Ramos (cell line): ENCODE measurements at regions not wholly inside any gene's neighbourhood (a gene's known extent, or its start where the extent isn't known, plus 50 kb on each side); places are given as distances from the start of the nearest gene placed in this dataset.

Experiments
- in situ Hi-C: fragments of 300-500 bp; cut with MboI; formaldehyde crosslinking; loops from one replicate; pipeline ENCODE4 v1.14.3; 2022; ENCODE audit warnings: low sequenced_read_pairs; ENCODE audit not compliant: unreplicated experiment

DNA sequence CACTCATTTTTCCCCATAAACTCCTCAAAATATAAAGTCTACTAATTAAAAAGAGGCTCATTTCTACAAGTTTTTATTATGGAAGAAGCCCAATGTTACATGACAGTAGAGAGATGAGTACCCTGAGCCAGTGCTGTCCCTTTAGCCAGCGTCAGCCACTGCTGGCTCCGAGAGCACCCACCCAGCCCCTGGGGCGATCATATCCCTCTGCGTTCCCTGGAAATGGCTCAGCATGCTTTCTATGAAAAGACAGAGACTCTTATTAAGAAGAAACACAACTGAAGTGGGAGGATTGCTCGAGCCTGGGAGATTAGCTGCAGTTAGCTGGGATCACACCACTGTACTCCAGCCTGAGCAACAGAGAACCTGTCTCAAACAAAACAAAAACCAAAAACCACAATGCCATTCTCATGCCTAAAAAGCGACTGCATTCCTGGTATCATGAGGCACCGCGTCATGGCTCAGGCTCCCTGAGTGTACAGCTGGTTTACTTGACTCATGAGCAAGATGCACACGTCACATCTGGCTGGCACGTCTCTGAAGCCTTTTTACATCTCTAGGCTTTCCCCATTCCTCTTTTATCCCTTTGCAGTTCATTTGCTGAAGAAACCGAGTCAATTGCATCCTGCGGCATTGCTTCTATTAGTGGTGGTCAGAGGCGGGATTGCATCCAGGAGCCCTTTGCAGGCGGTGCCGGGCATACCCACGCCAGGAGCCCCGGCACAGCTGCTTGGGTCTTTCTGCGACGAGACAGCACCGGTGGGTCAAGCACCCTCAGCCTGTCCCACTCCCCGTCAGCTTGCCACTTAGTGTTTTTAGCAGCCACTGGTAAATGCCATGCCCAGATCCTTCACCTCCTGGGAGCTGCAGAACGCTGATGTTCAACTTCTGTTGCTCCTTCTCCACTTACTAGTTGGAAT is 119.9 kb downstream of the CTTN start:
- in situ Hi-C loops: no loop called here

DNA sequence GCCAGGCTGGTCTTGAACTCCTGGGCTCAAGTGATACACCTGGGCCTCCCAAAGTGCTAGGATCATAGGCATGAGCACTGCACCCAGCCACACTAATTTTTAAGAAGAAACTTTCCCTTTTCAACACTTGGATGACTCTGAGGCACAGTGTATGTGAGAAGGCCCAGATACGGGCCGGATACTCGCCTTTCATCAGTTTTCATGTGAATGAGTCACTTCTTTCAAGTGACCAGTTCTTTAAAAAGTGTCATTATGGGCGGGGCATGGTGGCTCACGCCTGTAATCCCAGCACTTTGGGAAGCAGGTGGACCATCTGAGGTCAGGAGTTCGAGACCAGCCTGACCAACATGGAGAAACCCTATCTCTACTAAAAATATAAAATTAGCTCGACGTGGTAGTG is 120.8 kb downstream of the CTTN start:
- in situ Hi-C loops: no loop called here

DNA sequence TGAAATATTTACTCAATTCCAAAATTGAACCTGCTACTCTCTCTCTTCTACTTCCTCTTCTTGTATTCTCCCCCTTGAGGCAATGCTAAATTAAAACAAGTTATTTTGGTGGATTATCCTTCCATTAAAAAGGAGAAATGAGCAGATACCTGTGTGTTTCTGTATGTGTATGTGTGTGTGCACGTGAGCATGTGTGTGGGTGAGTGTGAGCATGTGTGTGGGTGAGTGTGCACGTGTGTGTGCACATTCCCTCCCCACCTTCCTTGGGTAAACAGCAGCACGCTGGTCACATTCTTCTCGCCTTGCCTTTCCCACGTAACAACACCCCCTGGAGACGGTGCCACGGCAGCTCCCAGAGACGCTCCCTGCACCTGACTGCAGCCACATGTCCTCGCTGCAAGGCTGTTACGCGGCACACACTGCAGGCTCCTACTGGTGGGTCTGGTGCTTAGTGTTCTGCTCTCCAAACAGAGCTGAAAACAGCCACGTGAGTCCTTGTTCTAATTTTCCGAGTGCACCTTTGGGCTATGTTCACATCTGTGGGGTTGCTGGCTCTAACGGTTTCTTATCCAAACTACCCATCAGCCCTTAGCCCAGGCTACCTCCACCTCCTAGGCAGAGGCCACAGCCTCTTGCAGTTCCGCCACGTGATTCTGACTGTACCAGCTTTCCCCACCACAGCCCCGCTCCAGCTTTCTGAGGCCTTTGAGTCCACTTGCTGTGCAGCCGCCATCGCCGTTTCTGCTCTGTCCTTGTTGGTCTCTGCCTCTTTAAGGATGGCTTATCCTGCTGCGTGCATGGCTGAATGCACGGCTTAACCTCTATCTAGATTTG is 123.4 kb downstream of the CTTN start:
- in situ Hi-C loops: no loop called here

DNA sequence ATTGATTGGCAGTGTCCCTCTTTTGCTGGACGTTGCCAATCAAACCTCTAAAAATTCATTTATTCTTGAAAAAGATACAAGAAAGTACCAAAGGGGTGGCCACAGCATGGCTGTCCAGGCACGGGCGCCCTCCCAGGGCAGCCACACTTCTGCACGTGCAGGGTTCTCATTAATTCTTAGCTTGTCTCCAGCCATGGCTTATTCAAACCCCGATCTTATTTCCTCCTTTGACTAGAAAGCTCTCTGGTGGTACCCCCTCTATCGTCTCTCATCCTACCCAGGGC is 123.9 kb downstream of the CTTN start:
- in situ Hi-C loops: no loop called here

DNA sequence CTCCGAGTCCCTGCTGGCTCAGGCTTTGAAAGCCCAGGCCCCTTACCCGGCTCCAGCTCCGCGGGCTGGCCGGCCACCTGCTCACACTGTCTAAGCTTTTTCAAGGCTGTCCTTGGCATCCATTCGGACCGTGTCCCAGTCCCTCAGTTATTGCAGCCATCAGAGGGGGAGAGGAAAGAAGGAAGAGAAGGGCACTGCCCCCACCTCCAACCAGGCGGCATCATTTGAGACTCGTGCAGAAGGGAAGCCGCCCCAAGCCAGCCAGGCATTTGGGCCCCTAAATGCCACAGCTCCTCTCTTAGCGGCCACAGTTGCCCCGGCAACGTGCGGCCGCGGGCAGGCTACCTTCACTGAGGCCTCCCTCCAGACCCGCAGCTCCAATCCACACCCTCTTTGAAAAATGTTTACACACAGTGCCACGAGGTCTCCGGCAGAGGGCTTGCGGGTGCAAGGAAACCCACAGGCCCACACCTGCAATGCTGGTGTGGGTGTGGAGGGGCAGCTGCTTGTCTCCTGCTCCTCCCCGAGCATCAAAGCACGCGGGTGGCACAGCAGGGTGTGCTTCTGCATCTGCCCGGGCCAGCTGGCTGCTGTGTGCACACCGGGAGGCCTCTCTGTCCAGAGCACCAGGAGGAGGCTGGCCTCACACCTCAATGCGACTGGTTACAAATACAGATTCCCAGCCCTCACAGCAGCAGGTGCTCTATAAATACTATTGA is 124.4 kb downstream of the CTTN start:
- in situ Hi-C loops: no loop called here

DNA sequence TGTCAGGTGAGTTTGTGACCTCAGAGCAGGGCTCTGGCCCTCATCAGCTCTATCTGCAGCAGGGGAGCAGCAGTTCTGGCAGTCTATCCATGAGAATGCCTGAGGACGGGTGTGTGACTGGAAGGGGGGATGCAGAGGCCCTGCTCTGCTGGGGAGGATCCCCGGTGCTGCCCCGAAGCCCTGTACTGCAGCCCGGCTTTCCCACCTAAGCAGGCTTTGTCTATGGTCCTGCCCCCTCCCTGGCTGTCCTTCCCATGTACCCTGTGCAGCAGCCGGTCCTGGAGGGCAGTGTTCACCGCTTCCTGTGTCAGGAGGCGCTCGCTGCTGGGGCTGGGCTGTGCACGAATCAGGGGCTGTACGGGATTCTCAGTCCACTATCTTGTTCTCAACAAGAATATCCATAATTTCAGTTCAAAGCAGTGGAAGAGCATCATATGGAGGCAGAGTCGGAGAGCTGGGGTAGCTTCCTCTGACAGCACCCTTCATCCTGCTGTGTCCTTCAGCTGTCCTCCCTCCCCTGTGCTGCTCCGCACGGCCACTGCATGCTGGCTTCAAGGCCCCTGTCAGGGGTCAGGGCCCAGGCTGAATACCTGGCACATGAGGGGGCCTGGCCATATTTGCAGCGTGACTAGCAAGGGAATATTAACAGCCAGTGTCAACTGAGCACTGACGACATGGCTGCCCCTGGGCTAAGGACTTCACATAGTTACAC is 125.2 kb downstream of the CTTN start:
- in situ Hi-C loops: no loop called here

DNA sequence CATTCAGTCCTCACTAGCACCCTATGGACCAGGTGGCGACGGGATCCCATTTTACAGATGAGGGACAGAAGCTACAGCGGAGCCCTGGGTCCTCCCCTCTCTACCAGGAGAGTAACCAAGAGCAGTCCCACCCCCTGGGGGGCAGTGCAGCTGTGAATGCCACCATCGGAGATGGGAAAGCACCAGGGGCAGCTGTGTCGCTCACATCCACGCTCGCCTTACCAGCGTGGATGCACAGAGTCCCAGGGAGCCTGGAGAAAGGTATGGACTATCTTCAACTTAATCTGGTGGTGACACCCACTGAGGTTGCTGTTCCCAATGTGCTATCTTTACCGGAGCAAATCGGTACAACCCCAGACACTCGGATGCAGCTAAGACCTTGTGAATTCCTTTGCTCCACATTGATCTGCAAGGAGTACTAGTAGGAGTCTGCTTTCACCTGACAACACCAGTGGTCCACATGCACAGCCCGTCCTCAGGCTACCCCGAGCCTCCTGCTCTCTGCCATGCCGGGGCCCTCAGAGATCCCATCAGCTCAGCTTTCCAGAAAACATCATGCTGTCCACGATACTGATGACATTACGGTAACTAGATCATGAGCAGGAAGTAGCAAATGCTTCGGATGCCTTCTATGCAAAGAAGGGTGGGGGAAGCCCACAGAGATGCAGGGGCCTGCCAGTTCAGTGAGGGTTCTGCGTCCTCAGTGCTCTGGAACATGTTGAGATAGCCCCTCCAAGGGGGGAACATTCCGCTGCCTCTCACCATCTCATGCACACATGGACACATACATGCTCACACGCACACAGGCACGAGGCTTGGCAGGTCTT is 126.0 kb downstream of the CTTN start:
- in situ Hi-C loops: no loop called here

DNA sequence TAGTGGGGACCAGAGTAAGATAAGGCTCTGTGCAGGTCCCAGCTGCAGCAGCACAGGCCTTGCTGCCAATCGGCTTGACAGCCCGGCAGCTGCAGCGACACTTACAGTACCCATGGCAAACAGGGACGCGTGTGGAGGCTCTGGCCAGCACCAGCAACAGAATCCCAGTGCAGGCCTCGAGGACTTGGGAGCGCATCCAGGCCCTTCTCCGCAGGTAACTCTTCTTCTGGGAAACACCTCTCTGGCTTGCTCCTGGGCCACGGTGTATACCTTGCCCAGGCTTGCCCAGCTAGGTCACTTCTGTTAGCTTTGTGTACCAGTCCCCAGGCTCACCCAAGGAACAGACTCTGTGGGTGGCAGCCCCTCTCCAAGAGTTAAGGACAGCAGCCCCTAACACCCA is 126.7 kb downstream of the CTTN start:
- in situ Hi-C loops: no loop called here

DNA sequence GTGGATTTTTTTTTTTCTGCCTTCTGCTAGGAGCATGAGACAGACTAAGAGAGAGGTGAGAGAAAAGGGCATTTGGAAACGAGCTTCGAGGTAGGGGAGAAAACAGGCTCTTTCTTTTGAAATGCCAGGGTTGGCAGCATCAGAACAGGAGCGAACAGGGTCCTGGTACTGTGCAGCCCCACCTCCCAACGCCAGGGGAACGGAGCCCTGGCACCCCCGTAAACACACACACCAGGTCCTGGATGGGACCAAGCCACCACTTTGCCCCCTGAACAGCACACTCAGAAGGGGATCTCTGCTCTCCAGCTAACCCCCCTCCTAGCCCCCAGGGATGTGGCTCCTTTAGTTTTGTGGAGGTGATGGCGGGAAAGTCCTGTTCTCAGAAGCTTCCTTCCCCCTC is 127.1 kb downstream of the CTTN start:
- in situ Hi-C loops: no loop called here

DNA sequence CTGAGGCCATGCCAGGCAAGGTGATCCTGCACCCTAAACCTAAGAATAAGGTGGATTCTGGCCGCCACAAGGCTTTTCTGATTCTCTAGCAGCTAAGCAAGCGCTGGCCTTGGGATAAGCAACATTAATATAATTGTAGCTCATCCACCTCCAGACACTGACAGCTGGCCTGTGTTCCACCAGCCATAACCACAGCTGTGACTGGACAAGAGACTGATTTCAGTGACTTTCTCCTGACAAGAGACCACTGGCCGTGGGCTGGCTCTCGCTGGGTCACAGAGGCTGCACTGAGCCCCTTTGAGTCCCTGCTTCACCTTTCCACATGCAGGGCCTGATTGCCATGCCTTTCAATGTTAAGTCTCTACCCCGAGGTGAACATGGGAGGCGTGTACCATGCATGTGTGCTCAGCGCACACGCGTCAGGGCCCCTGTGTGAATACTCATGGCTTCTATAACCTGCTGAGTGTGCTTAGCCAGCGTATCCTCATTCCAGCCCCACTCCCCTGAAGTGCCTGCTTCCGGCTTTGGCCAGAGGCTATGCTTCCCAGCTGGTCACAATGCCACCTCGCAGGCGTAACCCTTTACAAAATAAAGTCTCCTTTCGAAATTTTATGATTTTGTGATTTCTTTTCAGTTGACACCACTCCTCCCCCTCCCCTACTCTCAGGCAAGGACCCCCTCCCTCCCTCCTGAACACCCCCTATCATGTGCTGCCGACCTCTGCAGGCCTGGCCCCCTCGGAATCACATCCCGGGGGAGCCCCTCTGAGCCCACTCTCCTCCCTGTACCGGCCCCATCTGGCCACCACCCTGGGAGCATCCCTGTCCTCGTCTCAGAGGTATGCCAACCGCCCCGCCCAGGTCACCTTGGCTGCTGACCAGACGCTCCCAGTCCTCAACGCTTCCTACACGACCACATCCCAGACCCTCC is 128.1 kb downstream of the CTTN start:
- in situ Hi-C loops: no loop called here

DNA sequence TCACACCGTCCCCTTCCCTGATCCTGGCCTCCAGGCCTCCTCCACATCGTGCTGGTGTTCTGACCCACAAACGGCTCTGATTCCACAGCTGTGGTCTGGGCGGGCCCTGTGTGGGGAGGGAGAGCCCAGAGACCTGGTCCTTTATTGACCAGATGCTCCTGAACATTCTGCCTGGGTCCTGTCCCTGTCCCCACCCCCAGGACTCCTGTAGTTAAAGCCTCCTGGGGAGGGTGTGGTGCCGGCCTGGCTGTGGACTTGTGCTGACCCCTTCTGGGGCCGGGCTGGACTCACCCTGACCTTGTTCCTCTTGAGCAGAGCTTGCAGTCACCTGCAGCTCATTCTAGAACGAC is 128.7 kb downstream of the CTTN start:
- in situ Hi-C loops: no loop called here

DNA sequence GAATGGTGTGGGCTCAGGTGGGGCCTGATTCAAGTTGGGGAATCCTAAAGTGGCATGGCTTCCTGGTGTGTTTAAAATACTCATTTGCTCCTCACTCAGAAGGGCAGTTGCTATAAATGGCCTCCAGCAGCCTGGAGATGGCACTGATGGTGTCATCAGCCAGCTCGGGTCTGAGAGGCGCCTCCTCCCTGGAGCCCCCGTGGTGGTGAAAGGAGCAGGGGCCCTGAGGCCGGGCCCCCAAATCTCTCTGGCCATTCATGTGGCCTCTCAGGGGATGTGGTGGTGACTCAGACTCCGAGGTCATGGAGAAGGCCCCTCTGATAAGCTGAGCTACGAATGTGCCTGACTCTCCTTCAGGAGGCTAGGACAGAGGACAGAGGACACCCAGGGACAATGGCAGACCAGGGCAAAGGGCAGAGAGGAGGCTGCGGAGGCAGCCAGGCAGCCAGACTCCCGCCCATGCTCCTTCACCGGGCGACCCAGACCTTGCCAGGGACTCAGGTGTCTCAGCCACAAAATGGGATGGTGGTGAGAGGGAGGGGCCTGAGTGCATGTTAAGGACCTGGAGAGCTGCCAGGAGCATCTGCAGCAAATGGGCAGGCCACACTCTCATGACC is 129.2 kb downstream of the CTTN start:
- in situ Hi-C loops: no loop called here

DNA sequence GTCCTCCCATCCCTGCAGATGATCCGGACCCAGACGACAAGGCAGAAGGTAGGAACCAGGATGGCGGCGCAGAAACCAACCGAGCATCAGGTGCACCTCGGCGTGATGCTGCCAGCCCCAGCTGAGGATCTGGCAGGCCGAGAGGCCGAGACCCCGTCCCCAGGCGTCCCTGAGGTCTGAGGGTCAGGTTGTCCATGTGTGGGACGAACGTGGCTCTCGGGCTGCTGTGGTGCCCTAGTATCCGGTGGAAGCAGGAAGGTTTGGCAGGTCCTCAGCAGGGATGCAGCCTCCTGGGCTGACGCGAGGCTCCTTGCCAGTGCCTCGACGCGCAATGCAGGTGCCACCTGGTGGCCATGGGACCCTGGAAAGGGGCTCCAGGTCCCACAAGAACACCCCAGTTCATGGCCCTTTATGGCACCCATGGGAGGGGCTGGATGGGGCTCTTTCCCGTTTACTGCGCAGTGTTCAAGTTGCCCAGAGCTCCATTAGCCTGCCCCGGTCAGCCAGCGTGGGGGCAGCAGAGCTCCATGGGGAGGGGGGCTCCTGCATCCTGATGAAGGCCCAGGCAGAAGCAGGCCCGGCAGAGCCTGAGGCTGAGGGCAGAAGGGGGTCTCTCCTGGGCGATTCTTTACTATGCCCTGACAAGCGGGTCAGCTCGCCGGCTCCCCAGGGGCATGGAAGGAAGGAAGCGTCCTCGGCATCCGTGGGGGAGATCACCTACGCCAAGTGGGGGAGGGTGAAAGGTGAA is 129.9 kb downstream of the CTTN start:
- in situ Hi-C loops: no loop called here

DNA sequence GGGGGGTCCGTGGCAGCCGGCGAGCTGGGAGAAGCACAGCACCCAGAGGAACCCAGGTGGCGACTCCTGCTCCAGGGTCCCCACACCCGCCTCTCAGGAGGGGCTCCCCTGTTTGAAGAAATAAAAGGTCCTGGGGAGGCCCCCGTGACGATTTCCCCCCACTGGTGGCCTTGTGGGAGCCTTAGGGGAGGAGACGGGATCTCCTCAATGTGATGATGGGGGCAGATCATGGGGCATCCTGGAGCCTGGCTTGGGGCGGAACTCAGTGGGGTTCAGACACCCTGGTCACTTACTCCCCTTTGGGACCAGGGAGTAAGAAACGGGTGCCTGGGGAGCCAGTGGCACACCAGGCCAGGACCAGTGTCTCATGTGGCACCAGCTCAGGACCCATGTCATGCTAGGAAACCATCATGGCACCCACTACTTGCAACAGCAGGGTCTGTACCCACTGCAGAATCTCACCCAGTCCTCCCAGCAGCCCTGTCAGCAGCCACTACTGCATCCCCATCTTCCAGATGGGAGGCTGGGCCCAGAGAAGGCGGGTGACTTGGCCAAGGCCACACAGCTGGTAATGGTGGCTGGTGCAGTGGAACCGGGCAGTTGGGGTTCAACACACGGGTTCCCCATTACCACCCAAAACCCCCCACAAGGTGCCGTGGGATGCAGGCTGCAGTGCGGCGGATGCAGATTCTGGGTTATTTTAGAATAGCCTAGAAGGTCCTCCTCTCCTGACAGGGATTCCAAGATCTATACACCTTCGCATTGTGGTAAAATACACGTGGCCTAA is 130.7 kb downstream of the CTTN start:
- in situ Hi-C loops: no loop called here

DNA sequence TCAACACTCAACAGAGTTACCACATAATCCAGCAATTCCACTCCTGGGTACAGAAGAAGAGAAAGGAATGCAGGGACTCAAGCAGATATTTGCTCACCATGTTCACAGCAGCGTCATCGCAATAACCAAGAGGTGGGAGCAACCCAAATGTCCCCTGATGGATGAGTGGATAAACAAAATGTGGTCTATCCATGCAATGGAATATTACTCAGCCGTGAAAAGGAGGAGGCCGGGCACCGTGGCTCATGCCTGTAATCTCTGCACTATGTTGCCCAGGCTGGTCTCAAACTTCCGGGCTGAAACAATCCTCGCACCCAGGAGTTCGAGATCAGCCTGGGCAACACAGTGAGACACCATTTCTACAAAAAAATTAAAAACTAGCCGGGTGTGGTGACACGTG is 131.7 kb downstream of the CTTN start:
- in situ Hi-C loops: no loop called here

DNA sequence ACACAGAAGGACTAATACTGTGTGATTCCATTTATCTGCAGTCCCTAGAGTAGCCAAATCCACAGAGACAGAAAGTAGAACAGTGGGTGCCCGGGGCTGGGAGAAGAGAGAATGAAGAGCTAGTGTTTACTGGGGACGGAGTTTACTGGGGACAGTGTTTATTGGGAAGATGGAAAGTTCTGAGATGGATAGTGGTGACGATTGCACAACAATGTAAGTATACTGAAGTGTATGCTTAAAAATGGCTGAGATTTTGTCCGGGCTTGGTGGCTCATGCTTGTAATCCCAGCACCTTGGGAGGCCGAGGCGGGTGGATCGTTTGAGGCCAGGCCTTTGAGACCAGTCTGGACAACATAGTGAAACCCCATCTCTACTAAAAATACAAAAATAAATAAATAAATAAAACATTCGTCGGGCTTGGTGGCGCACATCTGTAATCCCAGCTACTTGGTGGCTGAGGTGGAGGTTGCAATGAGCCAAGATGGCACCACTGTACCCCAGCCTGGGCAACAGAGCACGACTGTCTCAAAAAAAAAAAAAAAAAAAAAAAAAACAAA is 132.4 kb downstream of the CTTN start:
- in situ Hi-C loops: no loop called here
